ENCODE measurements at regions not wholly inside any gene's neighbourhood (a gene's known extent, or its start where the extent isn't known, plus 50 kb on each side); places are given as distances from the start of the nearest gene placed in this dataset.

DNA sequence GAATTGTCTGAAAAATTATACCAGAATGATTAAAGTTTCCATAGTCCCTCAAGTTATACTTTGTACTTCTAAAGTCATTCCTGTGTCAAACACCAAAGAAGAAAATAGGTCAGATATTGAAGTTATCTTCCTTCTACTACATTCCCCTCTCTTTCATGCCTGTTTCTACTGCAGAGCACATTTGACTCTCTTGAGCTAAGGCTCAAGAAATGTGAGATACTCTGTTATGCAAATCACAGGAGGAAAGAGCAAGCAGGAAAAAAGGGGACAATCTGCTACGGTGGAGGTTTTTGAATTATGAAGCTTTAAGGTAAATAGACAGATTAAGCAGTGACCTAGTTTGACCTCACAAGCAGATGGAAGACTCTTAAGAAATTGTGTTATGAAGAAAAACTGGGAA is 198.9 kb upstream of the LDB2 start:
- DNase-seq = no peak

DNA sequence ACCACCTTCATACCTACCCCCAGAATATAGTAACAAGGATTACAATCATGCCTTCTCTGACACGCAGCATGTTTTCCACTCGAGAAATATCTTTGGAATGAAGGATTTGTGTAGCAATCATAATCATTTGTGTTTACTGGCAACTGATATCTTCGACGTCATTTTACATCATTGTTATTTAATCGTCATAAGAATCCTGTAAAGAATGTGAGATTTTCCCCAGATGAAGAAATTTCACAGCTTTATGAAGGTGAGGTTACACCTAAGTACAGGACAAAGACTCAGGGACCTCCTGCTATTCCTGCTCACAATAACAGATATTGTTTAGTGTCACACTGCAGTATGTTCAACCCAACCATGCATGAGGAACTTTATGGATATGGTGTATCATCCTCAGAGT is 198.2 kb upstream of the LDB2 start:
- no peak for DNase-seq

DNA sequence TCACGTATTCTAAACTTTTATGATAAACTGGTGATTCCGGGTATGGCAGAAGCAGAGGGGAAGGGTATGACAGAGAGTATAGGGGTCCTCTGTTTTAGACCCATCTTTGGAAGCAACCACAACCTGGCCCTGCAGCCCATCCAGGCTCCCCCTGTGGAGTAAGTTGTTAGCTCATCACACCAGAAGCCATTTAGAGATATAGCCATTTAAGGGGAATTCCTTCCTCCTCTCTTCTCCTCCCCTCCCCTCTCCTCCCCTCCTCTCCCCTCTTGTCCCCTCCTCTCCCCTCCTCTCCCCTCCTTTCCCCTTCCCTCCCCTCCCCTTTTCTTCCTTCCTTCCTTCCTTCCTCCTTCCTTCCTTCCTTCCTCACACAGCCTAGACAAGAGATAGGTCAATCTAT is 197.3 kb upstream of the LDB2 start:
- DNase-seq = no peak

DNA sequence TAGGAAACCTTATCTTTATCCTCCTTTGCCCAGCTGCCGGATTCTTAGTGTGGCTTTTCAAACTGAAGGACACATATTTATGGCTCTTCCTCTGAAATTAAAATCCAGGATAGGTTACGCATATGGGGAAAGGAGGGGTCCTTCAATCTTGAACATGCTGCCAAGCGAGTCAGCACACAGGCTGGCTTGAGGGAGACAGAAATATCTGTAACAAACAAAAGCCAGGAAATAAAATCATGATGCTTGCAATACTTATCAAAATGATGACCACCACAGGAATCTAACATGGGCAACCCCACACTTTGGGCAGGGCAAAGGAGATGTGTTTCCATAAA is 196.4 kb upstream of the LDB2 start:
- DNase-seq = no peak

DNA sequence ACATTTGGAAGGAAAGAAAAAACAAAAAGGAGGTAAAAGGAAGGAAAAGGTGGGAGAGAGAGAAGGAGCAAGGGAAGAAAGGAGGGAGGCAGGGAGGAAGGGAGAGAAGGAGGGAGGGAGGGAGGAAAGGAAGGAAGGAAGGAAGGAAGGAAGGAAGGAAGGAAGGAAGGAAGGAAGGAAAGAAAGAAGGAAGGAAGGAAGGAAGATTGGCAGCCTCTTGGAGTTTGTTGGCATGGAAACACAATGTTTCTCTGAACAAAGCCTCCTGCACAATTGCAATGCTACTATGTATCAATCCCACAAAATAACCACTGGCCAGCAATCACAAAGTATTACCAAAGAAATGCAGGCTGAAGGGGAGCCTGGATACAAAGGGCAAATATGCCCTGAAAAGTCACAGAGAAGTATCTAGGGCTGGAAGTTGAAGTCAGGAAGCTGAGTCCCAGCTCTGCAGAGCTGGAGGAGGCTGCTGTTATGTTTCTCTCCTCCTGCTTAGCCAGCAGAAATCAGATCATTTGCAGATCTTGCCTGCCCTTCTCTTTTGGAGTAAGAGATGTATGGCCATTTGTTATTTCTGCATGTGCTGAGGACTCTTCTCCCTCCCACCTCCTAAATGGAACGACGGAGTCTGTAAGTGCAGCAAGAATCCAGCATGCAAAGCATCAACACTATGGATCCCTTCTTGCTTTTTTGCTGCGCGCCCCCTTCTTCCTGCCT is 195.9 kb upstream of the LDB2 start:
- no peak for DNase-seq

DNA sequence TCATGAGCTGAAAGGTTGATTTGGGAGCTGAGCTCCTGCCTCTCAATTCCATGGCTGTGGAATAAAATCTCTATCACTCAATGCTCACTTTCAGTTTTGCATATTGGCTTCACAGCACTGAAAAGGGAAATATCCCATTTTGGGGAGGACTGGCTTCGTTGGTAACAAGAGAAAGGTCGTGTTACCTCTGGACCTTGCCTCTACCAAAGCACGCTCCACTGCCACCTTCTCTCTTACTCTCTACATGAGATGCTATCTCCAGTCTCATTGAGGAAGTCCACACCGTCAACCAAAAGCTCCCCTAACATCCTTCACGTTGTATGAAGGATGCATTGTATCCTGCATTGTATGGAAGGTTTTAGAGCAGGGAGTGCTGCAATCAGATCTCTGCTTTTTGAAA is 195.0 kb upstream of the LDB2 start:
- DNase-seq = no peak

DNA sequence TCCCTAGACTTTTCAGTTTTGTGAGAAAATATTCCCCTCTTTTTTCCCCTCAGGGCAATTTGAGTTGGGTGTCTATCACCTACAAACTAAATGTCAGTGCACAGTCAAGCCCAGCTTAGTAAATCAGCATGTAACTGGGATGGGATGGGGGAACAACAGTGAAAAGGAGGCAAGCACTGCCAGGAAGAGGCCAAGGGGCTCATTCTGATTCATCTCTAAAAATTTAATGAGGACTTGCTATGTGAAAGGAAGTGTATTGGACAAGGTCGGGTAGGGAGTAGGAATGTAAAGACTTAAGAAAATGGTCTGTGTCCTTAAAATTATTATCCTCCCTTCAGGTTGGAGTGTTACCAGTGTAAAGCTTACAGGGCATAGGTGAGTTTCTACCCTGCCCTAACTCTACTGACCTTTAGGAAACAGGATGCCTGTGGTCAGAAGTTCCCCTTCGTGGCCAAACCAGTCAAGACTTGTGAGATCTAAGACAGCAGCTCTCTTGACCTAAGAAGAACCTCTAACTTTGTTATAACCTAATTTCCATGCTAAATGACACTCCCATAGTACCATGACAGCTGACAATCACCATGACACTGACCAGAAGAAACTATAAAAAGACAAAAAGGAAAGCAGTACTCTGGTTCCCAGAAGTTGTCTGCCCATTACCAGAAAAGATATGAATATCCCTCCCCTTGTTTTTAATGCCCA is 194.4 kb upstream of the LDB2 start:
- DNase-seq = no peak

DNA sequence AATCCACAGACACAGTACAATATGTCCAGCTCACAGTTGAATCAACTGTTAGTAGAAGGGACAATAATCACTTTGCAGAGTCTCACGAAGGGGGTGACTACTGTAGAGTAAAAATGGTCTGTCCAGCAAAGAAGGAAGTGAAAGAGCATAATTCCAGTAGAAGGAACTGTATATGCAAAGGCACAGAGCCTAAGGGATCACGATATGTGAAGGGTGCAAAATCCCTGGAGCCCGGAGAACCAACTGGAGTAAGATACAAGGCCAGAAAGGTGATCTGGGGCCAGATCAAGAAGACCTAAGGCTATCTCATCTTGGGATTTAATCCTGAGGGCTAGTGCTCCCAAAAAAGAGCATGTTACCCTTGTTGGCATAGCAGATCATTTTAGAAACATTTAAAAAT is 192.7 kb upstream of the LDB2 start:
- no peak for DNase-seq

DNA sequence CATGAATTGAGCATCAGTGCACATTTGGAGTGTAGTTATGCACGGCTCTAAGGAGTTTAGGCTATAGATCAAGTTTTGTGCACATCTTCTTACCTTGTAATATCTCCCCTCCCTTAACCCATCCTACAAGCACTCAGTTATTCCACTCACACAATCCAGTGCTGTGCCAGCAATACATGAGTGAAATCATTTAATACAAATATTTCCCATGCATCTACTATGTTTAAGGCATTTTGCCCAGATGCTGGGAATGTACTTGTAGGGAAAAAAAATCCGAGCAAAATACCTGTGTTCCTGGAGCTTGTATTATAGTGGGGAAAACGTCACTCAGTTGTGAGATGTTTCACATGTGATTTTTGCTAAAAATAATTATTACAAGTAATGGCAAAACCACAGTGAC is 191.6 kb upstream of the LDB2 start:
- DNase-seq = no peak

DNA sequence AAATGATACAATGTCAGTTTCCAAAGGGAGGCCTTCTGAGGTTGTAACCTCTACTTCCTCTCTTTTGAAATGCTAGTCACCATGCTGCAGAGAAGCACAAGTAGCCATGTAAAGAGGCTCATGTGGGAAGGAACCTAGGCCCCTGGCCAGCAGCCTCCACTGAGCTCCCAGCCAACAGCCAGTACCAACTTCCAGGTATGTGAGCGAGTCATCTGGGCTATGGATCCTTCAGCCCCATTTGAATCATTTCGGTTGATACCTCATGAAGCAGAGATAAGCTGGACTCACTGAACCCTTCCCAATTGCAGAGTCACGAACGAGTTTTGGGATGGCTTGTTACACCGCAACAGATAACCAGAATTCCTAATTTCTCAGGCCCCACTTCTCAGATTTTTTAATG is 187.0 kb upstream of the LDB2 start:
- DNase-seq = no peak

DNA sequence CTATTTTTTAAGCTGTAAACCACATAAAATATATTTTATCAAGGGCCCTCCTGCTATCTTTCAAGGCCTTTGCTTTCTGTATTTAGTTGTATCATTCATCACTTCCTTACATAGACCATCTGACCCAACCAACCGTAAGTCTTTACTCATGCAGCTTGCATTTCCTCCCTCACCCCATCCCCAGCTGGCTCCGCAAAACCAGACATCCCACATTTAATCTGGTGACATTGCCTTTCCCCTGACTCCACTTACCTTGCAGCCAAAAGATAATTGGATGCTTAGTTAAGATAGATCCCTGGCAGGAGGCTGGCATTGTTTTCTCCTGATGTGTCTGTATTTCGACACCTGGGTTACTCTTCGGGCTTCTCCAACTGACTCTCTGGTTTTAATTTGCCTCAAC is 183.7 kb upstream of the LDB2 start:
- no peak for DNase-seq

DNA sequence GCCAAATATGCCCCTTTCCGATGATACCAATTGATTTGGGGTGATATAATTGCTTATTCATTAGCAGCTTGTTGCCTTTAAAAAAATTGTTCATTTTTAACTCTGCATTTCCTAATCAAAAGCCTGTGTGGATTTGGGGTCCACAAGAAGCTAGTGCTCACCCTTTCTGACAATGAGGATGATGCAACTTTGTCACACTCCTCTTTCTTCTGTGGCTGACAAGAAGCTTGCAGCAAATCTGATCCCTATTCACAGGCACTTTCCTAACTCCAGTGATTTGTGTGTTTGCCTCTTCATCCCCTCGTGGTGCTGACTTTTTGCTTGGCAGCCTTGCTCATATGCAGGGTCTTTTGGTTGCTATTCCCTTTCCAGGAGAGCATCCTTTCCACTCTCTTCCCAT is 182.7 kb upstream of the LDB2 start:
- DNase-seq = no peak

DNA sequence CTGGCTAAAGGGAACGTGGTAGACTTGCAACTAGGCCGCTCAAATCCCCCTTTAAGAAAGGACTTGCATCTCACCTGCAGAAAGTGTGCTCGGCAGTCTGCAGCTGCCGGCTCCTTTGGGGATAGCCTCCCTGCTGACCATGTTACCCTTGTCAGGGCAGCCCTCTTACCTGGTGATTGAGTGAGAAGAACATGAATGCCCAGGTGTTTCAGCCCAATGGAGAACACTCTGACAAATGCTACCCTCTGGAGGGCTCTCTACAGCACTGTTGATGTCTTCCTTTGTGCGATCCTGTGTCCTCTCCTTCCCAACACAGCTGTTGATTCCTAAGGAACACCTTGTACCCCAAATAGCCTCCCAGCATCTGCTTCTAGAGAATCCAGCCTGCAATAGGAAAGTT is 178.7 kb upstream of the LDB2 start:
- no peak for DNase-seq

DNA sequence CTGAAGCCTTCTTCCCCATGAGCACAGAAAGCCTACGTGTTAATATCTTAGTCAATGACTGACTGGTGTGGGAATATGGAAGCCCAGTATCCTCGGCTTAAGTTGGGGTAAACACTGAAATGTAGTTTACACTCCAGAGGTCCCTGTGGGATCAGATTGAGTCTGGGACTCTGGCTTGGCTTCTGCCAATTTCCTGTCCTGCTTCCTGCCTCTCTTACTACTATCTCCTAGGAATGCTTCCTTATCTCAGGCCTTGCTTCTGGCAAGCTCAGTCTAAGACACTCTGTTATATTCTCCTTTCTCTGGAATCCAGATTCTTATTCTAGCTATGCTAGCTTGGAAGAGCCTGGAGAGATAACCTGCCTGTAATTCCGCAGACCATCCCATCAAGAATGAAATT is 174.0 kb upstream of the LDB2 start:
- DNase-seq = no peak

DNA sequence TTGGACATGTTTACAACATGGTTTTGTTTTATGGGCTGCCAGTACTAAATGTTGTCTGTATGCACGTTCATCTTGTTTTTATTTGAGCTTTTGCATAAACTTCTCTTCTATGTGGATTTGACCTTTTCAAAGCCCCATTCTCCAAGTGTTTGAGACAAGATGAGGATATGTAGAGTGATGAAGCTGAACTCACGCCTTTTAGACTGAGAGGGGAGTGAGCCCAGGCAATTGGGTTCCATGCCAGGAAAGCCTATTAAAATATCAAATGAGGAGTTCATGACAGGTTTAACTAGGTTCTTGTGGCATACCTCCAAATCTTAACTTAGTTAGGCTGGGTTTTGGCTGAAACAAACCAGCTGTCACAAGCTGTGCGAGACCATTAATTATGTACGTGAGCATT is 170.4 kb upstream of the LDB2 start:
- DNase-seq = no peak

DNA sequence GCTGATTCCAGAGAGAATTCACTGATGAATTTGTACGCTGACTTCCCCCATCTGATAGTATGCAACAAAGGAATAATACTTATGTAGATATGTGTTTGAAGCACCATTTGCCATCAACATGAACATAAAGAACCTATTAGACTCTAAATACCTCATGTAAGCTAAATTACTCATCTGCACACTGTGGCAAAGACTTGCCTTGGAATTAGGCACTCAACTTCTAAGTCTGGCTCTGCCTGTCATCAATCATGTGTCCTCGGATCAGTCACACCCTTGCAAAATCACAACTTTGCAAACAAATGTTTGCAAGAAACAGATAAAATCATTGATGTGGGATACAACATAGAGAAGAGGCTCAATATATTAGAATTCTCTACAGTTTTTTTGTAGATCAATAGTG is 169.9 kb upstream of the LDB2 start:
- DNase-seq = no peak

DNA sequence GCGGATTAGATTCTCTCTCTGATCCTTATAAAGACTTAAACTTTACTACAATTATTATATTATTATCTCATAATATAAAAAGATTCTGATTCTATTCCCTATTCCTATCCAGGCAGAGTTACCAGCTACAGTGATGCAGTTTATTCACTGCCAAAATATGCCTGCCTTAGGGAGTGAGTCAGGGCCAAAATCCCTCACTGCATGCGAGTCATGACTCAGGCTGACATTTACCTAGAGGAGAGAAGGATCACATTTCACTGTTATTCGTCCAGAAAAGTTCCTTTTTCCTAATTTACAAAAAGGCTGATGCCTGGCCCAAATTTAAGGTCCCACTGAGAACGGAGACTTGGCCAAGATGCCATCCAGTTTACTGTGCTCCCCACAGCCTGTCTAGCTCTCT is 168.5 kb upstream of the LDB2 start:
- DNase-seq = no peak

DNA sequence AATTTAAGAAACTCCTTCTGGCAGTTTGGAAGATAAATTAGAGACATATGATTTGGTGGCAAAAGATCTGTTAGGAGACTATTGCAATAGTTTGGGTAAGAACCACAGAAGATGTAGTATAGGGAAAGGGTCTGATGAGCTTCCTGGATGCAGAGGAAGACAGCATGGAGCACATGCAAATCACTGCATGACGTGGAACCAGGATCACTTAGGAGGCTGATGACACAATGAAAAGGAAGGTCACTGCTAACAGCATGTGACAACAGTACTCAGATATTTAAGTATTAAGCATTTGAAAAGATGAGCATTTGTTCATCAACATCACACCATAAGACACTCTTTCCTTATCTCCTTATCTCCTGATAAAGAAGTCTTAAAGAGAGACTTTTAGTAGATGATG is 167.8 kb upstream of the LDB2 start:
- DNase-seq = no peak

DNA sequence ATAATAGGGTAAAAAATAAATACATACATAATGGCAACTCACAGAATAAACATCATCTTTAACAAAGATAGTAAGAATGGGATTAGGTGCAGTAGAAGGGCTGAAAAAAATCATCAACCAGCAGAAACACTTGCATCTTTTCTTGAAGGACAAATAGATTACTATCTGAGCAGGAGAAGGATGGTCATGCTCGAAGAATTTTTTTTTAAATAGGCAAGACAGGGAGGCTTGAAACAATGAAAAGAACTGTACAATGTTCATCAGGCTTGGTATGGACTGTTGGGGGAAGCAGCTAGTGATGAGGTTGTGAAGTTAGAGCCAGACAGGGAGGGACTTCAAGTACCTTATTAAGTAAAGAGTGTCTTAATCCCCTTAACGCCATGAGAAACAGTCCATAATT is 167.4 kb upstream of the LDB2 start:
- DNase-seq = no peak

DNA sequence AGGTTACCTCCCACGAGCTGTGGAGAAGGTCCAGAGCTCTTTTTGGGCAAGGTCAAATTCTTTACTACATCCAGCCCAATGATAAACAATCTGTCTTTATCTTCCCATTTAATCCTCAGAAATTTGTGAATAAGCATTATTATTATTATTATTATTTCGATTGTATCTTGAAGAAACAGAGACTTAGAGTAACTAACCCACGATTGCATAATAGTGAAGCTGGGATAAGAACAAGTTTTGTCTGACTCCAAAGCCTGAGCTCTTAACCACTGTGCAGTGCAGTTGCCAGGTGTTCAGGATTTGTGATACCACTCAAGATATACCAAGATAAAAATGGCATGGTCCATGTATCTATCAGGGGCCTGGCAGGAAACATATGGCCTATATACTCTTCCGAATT is 166.5 kb upstream of the LDB2 start:
- no peak for DNase-seq

DNA sequence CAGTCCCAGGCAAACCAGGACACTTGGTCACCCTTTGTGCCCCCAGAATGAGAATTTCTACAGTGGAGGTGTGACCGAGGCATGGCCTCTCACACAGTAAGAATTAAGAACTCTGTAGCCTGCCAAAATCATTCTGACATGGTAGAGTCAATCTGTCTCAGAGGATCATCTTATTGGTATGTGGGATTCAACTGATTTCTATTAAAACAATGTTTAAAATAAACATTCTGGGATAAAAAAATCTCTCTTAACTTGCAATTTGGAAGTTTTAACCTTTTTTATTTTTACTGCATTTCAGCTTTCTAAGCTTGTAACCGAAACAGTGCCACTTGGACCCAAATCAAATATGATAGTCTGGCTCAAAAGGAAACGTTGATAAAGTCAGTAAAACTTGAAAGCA is 165.4 kb upstream of the LDB2 start:
- no peak for DNase-seq

DNA sequence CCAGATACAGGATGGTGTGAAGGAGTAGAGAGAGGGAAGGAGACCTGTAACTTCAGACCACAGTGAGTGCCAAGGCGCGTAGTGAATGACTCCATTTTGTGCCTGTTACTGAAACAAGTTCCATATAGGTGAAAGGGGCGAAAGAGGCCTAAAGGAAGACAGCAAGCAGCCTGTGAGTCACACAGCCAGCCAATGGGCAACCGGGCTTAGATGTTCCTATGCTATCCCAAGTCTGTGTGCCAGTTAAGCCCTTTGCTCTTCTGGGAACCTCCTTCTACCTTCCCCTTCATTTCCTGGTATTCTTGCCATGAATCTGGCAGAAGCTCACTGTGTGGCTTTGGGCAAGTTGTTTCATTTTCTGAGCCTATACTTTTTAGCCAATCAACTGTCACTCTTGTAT is 161.8 kb upstream of the LDB2 start:
- no peak for DNase-seq

DNA sequence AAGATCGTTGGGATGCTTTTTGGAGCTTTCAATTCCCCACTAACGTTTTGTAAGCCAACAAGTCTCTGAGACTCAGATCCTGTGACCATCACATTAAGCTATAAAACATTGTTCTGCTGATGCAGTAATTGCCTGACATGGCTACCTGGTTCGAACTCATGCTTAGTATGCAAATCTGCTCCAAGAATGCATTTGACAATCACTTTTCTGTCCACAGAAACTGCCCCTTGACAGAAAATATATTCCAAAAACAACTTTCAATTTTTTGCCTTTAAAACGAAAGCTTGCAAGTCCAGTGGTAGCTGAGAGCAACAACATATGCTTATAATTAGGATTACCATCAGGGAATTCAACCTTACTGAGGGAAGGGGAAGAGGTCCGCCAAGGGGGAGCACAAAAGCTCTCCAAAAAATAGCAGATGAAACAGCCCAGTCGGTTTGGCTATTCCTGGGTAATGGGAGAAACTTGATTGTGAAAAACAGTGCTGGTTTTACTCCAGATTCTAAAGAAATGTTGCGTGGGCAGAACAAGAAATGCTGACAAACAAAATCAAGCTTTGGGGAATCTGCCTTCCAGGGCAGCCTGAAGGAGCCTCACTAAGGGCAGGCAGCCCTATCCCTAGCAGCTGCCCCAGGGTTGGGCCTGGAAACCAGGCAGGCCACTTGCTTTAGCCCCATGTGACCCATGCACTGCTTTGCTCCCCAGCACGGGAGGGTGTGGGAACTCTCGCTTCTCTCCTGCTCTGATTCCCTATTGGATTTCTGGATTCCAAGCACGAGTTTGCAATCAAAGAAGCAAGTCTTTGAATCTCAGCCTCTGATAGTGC is 160.7 kb upstream of the LDB2 start:
- no peak for DNase-seq

DNA sequence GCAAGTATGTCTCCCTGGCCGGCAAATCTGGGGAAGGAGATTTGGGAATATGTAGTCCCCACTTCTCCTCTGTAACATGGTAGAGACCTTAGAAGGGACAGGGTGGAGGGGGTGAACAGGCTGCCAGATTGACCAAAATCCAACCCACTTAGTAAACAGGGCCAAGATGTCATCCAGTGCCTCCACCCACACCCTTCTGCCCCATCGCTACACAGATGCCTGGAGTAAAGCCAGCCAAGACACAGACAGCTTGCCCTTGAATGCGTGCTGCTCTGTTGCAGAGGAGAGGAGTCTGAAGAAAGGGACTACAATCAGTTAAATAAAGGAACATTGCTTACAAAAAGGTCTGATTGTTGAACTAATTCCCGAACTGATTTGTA is 160.1 kb upstream of the LDB2 start:
- DNase-seq = no peak

DNA sequence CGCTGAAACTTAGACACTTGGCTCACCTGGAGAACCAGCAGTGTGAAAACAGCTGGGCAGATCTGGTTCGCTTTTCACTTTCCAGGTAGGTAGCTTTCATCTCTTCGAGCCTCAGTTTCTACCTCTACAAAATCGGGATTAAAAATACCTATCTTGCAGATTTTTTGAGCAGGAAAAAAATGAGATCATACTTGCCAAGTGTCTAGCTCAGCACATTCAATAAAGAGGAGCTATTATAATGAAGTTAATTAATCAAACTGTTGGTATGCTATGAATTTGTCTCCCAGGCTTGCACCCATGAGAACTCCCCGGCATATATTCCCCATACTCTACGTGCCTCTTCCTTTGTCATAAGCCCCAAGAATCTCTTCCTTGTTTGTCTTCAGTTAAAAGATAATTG is 158.6 kb upstream of the LDB2 start:
- no peak for DNase-seq
